GM12801 (cell line): ENCODE measurements at regions not wholly inside any gene's neighbourhood (a gene's known extent, or its start where the extent isn't known, plus 50 kb on each side); places are given as distances from the start of the nearest gene placed in this dataset.

Experiments used
- TF ChIP-seq, protein P1 (sequence below): IDR thresholded peaks from one replicate; pipeline ENCODE4 v1.5.1; 2011; ENCODE audit warnings: control low read depth; ENCODE audit not compliant: insufficient read length; ENCODE audit errors: extremely low read depth

- TF ChIP-seq, protein P1, sequence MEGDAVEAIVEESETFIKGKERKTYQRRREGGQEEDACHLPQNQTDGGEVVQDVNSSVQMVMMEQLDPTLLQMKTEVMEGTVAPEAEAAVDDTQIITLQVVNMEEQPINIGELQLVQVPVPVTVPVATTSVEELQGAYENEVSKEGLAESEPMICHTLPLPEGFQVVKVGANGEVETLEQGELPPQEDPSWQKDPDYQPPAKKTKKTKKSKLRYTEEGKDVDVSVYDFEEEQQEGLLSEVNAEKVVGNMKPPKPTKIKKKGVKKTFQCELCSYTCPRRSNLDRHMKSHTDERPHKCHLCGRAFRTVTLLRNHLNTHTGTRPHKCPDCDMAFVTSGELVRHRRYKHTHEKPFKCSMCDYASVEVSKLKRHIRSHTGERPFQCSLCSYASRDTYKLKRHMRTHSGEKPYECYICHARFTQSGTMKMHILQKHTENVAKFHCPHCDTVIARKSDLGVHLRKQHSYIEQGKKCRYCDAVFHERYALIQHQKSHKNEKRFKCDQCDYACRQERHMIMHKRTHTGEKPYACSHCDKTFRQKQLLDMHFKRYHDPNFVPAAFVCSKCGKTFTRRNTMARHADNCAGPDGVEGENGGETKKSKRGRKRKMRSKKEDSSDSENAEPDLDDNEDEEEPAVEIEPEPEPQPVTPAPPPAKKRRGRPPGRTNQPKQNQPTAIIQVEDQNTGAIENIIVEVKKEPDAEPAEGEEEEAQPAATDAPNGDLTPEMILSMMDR, result no peak
Observed at GRCh38 chr6:134449781-134450180, 131.9 kb upstream of the SGK1 start.

DNA sequence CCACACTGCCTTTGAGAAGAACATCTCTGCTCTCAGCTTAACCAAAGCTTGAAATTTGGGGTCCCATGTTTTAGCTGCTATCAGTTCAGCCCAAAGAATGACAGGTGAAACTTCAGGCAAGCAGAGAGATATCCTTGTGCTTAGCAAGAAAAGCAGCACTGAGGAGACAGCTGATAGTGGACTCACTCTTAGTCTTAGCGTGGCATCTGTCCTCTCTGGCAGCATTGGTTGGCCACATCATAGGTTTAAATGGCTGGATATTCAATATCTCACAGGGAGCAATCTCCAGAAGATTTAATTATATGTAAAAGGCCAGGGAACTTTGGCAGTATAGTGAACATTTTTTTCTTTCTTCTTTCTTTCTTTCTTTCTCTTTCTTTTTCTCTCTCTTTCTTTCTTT lies 131.1 kb upstream of the SGK1 start:
- TF ChIP-seq, protein P1, result no peak

GRCh38 chr6:134447883-134448387 lies 130.0 kb upstream of the SGK1 start:
- TF ChIP-seq, protein P1, result no peak

GRCh38 chr6:134447423-134447822 lies 129.5 kb upstream of the SGK1 start:
- TF ChIP-seq, protein P1, result no peak

- TF ChIP-seq, protein P1, result no peak
Observed at GRCh38 chr6:134446896-134447295, 129.0 kb upstream of the SGK1 start.

- TF ChIP-seq, protein P1, result no peak
Observed at GRCh38 chr6:134446218-134446848, 128.4 kb upstream of the SGK1 start.

DNA sequence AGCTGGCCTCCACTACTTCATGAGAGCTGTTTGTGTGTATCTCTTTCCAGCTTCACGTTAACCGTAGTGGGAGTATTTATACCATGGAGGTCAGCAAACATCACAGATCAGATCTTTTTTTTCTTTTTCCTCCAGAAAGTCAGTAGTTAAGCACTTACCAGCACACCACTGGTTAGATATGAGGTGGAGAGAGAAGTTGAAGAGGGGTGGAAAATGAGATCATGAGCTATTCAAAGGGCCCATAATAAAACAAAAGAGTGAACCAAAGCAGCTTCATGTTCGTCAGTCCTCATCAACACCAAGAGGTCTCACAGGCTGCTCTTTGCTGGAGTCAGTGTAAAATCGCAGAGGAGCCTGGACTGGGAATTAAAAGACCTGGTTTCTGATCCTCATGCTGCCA lies 125.1 kb upstream of the SGK1 start:
- TF ChIP-seq, protein P1, result no peak

GRCh38 chr6:134442073-134442472 lies 124.2 kb upstream of the SGK1 start:
- TF ChIP-seq, protein P1, result no peak
